GF-D8 (cell line): ENCODE measurements at regions not wholly inside any gene's neighbourhood (a gene's known extent, or its start where the extent isn't known, plus 50 kb on each side); places are given as distances from the start of the nearest gene placed in this dataset.

Experiments
- DNase-seq: peaks from one replicate; lab custom pipeline; 2025; lab: John Stamatoyannopoulos, UW

GRCh38 chr5:31097851-31098250 lies 95.6 kb upstream of the CDH6 start:
- no peak for DNase-seq

- DNase-seq, result no peak
These were observed 97.1 kb upstream of the CDH6 start for GRCh38 chr5:31096238-31096865.

GRCh38 chr5:31095796-31096195 lies 97.7 kb upstream of the CDH6 start:
- no peak for DNase-seq

DNA sequence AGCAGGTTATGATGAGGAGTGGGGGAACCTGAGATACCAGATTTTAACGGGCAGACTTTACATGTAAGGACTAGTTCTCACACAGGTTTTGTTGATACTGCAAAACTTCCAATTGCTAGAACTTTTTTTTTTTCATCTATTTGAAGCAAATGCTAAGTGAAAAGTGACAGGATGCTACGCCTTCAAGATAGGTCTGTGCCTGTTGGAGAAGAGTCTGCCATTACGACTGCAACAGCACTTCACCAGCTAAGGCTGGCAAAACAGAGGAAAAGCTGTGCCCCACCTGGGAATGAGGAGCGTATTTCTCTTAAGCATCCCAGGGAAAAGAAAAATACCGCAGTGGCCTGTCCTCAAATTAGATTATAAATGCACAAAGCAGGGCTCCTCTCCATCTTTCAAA lies 102.0 kb upstream of the CDH6 start:
- no peak for DNase-seq

- DNase-seq, result no peak
These were observed 103.0 kb upstream of the CDH6 start for GRCh38 chr5:31090467-31090866.

GRCh38 chr5:31086839-31087415 lies 106.6 kb upstream of the CDH6 start:
- DNase-seq, result no peak

DNA sequence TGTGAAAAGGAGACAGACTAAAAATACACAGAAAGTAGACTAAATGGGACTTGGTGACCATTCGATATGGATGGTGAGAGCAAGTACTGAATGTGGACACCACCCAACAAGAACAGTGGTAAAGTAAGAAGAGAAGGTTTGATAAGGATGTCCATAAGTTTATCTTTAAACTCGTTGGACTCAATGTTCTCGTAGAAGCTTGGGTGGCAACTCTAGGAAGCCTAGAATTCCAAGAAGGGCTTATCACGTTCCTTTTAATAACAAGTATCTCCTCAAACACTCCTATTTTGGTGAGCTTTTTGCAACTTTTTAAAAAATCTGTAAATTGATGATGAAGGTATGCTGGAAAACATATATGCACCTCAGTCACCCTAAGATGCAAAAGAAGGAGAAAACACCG lies 108.6 kb upstream of the CDH6 start:
- no peak for DNase-seq

DNA sequence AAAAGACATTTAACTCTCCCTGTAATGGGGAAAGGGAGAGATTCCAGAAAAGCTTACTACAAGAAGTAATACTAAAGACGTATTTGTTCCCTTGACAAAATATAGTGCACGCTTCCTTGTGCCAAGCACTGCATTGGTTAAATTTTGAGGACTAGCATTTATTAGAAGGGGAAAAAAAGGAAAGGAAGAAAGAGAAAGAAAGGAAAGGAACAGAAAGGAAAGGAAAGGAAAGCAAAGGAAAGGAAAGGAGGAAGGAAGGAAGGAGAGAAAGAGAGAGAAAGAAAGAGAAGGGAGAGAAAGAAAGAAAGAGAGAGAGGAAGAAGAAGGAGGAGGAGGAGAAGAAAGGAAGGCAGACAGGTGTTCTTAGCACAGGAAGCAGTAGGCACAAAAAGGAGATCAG lies 110.1 kb upstream of the CDH6 start:
- no peak for DNase-seq

DNA sequence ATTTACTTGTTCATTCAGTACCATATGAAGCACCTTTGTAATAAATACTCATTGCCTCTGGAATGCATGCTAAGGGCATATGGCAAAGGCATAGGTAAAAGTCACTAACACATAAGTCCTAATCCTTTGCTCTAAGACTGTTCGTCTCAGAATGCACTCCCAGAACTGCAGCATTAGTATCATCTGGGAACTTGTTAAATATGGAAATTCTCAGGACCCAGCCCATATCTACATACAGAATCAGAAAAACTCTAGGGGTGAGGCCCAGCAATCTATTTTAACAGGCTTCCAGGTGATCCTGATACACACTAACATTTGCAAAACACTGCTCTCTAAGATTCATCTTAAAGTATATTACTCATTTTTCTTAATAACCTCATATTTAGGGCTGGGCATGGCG lies 113.8 kb upstream of the CDH6 start:
- DNase-seq, result no peak

GRCh38 chr5:31078956-31079355 lies 114.5 kb upstream of the CDH6 start:
- no peak for DNase-seq

- DNase-seq, result no peak
These were observed 117.5 kb upstream of the CDH6 start for GRCh38 chr5:31075981-31076380.

- DNase-seq, result no peak
These were observed 125.2 kb upstream of the CDH6 start for GRCh38 chr5:31068287-31068686.

DNA sequence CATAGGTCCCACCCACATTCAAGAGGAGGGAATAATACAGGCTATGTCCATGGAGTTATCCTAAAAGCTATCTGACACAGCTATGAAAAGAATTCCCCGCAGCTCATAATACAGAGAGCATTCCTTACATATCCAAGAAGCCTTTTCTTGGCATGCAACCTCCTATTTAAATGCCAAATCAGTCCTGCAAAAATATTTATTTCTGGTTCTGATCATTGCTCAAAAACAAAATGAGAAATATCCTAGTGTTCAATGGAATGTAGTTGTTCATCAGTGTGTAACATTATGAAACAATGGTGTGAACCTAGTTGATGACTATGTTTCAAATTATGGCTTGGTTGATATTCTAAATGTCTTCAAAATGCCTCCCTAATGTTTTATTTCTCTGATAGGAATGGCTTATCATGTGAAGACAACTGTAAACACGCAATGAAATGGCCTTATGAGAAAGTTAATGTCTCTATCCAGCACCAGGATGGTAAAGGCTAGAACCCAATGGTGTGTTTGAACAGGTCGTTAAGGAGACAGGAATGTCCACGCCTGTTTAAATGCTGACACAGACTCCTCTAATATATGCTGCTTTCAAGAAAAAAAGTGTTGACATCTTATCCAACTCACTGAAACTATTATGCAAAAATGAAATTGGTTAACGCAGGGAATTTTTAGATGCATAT lies 126.7 kb upstream of the CDH6 start:
- no peak for DNase-seq

GRCh38 chr5:31064215-31064614 lies 129.3 kb upstream of the CDH6 start:
- DNase-seq, result no peak

- no peak for DNase-seq
These were observed 130.4 kb upstream of the CDH6 start for GRCh38 chr5:31062902-31063580.

DNA sequence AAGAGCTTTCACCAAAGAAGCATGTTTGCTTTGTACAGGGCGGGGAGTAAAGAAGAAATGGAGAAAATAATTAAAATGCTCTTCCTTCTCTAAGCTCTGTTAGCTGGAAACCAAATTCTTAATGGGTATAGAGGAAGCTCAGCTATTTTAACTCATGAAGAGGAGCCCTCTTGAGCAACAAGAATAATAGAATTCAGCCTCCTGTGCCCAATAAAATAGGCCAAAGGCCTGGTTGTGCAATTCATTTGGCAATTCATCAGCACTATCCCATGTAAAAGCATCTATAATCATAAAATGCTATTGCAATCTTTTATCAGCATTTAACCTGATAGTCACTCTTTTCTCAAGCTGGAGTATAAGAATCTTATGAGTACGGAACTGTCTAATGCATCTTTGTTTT lies 133.6 kb upstream of the CDH6 start:
- DNase-seq, result no peak

DNA sequence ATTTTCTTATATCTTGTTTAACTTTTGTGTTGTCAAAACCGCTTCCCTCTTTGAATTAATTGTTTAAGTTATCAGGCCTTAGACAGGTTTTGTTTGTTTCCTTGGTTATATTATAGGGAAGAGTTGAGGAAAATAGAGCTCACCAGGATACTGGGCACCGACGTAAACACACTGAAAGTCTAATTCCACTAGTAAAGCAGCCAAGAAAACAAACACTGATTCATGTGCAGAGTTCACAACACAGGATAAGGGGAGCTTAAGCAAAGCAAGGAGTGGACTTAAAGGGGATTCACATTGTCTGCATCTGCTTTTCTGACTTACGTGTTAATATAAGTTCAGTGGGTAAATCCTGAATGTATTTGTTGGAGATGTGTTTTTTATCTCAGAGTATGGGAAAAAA lies 139.0 kb upstream of the CDH6 start:
- DNase-seq, result no peak

DNA sequence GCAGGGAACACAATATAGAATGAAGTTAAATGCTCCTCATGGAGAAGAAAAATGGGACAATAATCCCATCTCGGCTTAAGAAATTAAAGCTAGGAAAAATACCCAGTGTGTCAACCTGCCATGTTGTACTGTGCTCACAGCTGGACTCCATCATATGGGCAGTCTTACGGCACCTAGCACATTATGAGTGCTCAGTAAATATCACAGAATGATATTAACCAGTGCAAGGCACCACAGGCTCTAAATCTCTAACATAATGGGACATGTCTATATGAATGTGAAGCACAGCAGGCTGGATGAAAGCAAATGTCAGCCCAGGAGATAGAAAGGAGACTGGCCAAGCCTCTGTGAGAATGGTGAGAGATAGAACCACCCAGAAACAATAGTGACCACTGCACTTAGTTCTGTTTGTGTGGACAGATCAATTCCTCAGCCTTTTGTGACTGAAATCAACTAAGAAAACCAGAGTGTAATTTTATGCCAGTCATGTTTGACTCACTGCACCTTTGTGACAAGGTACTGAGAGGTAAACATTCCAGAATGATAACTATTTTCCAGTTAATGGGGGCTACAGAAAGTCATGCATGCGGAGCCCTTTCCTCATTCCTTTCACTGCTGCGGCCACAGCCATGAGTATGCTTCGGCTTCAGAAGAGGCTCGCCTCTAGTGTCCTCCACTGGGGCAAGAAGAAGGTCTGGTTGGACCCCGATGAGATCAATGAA lies 140.4 kb upstream of the CDH6 start:
- DNase-seq, result no peak

GRCh38 chr5:31051316-31051715 lies 142.2 kb upstream of the CDH6 start:
- DNase-seq, result no peak

DNA sequence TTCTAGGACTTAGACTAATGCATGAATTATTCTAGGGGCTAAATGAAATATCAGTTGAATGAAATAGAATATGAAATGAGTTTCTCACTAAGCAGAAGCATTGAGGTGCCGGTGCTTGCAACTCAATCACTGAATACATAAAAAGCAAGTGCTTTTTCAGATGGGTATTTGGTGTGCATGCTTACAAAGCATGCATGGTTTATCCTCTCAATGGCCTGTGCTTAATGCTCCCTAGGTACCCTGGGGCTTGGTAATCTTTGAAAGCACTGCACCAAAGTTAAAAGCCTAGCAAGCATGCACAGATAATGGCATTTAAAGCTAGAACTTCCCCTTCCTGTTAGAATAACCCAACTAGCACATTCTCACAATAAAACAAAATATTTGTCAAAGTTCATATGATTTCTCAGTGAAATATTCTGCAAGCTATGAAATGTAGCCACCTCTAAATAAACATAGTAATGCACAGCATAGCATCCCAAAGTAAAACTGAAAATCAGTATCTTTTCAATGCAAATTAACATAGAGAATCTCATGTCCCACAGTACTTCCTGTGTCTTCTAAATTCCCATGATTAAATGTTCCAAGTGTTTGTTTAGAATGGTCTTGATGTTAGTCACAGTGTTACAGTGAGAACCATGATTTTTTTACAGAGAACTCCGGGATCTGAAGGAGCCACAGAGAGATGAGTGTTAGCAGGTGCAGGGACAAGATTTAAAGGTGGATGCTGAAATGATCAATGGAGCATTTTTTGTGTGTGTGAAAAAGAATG lies 143.4 kb upstream of the CDH6 start:
- no peak for DNase-seq

DNA sequence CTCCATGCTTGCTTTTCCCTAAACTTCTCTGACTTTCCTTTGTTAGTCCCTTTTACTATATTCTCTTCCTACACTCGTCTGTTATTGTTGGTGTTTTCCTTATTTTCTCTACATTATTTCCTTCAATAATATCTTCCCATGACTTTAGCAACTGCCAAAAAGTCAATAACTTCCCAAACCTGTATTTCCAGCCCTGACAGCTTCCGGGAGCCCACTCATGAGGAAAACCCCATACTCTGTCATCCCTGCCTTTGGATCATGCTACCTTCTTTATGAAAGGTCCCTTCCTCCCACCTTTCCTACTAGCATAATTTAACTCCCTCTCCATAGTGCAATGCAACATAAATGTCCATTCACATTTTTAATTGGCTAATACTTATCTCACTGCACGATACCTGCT lies 144.0 kb upstream of the CDH6 start:
- no peak for DNase-seq
